Activated CD8-positive, alpha-beta memory T cell treated with anti-CD3 and anti-CD28 coated beads for 24 hours (primary cell): ENCODE measurements at regions not wholly inside any gene's neighbourhood (a gene's known extent, or its start where the extent isn't known, plus 50 kb on each side); places are given as distances from the start of the nearest gene placed in this dataset.

ENCODE experiments used
- DNase-seq: peaks from one replicate; pipeline ENCODE4 v3.0.0-alpha.2; 2020

- no peak for DNase-seq
These were observed 158.6 kb downstream of the SALL1 start for GRCh38 chr16:50992350-50993032.

DNA sequence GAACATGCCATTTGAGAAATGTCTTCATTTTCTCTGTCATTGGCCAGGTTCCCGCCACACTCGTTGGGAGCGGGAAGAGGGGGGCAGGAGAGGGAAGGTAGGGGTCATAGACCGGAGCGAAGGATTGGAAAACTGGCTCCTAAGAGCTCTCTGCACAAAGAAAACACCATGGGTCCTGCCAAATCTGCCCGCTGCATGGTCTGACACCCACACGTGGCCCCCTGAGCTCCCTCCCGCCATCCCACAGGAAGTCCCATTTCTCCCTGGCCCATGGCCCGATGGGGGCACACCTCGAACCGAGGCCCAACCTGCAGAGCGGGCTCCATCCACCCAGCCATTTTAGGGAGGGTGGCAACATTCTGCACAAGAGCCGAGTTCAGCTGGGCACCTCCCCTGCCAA, 159.6 kb downstream of the SALL1 start:
- no peak for DNase-seq

DNA sequence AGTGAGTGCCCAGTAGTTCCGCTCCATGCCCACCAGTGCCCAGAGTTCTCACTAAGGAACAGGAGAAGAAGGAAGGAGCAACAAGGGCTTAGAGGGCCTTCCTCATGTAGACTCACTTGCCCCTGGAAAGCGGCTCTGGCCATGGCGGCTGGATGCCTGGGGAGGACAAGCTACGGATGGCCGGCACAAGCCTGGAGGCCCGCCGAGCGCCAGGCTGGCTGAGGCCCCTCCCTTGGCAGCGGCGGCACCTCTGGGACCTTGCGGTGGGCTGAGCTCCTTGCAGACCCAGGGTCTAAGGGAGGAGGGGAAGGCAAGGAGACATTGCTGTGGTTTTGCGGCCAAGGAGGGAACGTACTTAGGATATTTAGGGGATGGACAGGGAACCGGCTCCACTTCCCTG, 160.1 kb downstream of the SALL1 start:
- DNase-seq: no peak

DNA sequence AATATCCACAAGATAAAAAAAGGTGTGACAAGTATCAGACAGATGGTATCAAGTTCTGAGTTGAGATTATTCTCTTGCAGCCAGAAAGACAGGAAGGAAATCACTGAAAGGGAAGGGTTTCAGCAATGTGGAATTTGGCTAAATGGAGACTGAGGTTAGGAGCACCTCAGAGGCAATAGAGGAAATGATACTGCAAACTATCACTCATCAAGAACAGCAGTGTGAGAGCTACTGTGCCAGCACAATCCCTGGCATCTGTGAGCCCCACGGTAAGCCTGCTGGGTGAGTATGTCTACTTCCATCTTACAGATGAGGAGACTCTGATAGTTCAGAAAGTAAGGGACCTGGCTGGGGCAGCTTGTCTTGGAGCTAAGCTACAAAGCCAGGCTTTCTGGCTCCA, 162.0 kb downstream of the SALL1 start:
- no peak for DNase-seq

DNA sequence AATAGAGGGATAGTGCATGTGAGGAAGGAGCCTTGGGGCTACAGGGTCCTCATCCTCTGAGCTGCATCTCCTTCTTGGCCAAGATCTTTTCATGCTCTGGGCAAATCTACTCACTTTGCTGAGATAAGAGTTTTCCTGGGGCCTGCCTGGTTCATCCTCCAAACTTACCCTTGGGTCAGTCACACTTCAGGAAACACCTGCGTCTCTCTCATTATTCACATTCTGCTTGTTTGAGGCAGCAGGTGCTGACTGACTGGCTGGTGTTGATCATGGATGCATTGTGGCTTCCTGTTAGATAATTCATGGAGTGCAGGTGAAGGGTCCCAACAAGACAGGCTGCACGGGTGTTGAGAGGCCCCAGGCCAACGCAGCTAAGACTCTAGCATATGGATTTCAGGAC, 162.6 kb downstream of the SALL1 start:
- DNase-seq: no peak

DNA sequence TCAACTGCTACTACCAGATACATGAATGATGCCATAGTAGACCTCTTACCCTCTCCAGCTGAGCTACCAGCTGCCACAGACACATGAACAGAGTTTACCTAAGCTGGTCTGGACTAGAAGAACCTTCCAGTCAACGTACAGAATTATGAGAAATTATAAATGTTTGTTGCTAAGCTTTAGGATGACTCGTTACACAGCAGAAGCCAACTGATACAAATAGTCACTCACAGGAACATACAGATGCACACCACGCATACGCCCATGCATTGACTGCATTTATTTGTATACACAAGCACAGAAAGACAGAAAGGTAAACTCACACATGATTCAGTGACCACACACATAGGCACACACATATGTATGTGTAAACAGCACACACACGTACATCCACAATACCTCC, 164.6 kb downstream of the SALL1 start:
- DNase-seq: no peak

GRCh38 chr16:50985733-50986132, 165.3 kb downstream of the SALL1 start:
- no peak for DNase-seq

GRCh38 chr16:50984688-50985087, 166.4 kb downstream of the SALL1 start:
- DNase-seq: no peak

- no peak for DNase-seq
These were observed 168.3 kb downstream of the SALL1 start for GRCh38 chr16:50982808-50983207.

- no peak for DNase-seq
These were observed 169.1 kb downstream of the SALL1 start for GRCh38 chr16:50981951-50982350.

- no peak for DNase-seq
These were observed 170.4 kb downstream of the SALL1 start for GRCh38 chr16:50980666-50981065.

GRCh38 chr16:50979806-50980620, 171.1 kb downstream of the SALL1 start:
- DNase-seq: no peak

DNA sequence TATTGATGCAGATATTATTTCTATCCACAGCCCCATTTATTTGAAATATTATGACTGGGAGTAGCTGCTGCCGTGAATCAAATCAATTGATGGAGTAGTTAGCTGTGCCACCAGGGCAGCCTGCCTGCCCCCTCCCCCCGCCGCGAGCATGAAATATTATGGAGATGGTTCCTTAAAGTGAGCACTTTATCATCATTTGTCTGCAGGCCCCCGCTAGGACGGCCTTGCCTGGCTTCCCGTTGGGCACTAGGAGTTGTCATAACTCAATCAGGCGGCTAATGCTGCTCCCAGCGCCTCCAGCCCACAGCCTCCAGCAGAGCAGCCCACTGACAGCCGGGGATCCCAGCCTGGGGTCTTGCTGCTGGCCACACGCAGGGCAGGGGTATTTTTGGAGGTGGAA, 173.9 kb downstream of the SALL1 start:
- DNase-seq: no peak

- DNase-seq: no peak
These were observed 176.5 kb downstream of the SALL1 start for GRCh38 chr16:50974438-50975036.

GRCh38 chr16:50972876-50973275, 178.2 kb downstream of the SALL1 start:
- DNase-seq: no peak

GRCh38 chr16:50970281-50970680, 180.8 kb downstream of the SALL1 start:
- no peak for DNase-seq

DNA sequence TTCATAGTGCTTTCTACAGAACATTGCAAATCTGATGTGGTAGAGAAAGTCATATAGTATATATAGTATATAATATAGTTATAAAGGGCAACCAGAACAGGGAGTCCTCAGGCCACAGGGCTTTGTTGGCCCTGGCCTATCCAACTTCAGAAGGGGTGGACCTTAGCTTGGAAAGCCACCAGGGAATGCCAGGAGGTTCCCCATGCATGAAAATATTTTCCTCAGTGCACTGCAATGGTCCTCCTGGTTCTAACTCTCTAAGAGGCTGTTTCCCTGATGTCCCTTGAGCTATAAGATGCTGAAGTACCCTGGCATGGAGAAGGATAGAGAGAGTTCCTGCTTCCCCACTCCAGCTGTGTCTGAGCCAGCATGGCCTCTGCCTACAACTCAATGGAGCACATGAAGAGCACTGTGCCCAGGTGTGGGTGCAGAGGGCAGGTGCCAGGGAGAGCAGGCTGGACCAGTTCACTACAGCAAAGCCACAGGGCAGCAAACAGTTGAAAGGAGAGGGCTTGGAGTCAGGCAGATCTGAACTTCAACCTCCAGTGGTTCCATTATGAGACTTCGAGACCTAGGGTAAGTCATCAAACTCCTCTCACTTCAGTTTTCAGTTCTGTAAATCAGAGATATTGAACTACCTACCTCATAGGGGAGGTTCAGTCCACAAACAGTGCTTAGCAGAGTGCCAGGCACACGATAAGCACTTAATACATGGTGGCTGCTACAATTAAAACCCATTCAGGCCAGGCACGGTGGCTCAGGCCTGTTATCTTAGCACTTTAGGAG, 183.1 kb downstream of the SALL1 start:
- DNase-seq: no peak

GRCh38 chr16:50964491-50964890, 186.6 kb downstream of the SALL1 start:
- DNase-seq: no peak

- no peak for DNase-seq
These were observed 189.1 kb downstream of the SALL1 start for GRCh38 chr16:50961952-50962351.

DNA sequence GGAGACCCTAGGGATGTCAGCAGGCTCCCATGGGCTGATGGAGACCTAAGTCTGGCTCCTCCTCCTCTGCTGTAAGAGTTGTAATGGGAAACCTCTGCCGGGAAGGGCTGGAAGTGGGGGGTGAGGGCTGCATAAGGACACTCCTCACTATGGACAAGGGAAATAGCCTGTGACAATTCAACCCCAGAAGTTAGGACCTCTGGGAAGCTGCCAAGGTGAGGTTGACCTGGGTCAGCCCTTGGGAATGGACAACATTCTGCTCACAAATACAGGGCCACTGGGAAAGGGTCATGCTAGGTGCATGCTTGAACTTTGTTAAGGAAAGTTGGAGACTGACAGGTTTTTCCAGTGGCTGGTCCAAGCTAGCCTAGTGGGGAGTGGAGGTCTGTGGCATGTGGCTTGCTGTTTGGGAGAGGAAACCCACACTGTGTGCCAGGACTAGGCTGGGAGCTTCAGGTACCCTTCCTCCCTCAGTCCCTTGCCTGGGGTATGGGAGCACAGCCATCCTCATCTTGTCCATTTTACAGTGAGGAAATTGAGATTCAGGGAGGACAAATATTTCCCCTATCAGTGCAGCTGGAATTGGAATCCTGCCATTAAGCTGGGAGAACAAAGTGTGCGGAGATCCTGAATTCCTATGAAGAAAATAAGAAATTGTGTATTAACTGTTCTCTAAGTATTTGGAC, 190.4 kb downstream of the SALL1 start:
- no peak for DNase-seq

GRCh38 chr16:50957056-50957455, 194.0 kb downstream of the SALL1 start:
- no peak for DNase-seq

DNA sequence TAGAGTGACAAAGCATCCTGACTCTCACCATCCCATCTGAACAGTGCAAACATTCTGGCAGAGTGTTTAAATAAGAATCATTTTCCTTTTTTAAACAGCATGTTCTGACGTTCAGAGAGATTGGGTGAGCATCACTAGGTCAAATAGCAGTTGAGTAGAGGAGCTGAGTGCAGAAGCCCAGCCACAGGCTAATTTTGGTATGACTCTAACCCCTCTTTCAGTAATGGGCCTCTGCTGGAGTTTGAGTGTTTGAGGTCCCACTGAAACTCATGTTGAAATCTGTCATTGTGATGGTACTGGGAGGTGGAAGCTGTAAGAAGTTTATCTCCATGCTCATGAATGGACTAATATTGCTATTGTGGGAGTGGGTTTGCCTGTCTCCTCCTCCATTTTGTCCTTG, 194.4 kb downstream of the SALL1 start:
- DNase-seq: no peak

DNA sequence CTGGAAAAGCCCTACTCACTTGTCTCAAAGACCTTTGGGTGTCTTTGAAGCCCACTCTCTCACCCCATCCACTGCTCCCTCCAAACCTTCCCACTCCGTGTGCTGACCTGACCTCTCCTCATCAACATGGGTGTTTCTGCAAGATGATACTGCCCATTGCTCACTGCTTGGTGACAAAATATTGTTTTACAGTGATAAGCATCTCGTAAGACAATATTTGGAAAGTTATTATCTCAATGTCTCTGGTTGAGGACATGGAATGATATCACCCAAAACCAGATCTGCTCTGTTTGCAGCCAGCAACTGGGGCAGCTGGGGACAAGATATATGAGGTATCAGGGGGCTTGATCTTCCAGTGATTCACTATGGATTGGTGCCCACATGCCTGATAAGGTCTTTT, 195.8 kb downstream of the SALL1 start:
- no peak for DNase-seq
